ENCODE measurements at regions not wholly inside any gene's neighbourhood (a gene's known extent, or its start where the extent isn't known, plus 50 kb on each side); places are given as distances from the start of the nearest gene placed in this dataset.

DNA sequence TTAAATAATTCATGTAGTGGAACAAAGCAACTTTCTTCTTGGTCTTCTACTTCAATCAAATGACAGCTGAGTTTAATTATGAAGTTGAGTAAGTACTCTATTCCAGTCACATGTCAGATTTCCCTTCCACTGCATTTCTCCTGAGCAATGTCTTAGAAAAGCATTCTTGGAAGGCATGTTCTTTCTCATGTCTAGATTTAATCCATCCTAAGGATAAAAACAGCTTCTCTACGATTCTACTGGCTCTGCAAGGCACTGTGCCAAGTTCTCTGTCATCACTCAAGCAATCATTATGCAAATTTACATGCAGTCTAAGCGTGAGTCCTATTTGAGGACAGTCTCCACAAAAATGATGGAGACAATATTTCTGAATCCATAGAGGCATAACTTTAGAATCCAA is 142.4 kb downstream of the YIPF5 start:
- TF ChIP-seq, protein P1, sequence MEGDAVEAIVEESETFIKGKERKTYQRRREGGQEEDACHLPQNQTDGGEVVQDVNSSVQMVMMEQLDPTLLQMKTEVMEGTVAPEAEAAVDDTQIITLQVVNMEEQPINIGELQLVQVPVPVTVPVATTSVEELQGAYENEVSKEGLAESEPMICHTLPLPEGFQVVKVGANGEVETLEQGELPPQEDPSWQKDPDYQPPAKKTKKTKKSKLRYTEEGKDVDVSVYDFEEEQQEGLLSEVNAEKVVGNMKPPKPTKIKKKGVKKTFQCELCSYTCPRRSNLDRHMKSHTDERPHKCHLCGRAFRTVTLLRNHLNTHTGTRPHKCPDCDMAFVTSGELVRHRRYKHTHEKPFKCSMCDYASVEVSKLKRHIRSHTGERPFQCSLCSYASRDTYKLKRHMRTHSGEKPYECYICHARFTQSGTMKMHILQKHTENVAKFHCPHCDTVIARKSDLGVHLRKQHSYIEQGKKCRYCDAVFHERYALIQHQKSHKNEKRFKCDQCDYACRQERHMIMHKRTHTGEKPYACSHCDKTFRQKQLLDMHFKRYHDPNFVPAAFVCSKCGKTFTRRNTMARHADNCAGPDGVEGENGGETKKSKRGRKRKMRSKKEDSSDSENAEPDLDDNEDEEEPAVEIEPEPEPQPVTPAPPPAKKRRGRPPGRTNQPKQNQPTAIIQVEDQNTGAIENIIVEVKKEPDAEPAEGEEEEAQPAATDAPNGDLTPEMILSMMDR (IDR thresholded peaks at IDR 0.05), result no peak
- no peak for TF ChIP-seq POLR2AphosphoS5 (IDR thresholded peaks at IDR 0.05)

All from prostate gland (tissue), 2 donors.